GM18507 (cell line): ENCODE measurements at regions not wholly inside any gene's neighbourhood (a gene's known extent, or its start where the extent isn't known, plus 50 kb on each side); places are given as distances from the start of the nearest gene placed in this dataset.
"Not testable (repeated sequence)": the region's sequence is repeated elsewhere in the genome, so short reads cannot be mapped to it uniquely, and the experiment has no call there.

Experiments used
- DNase-seq: peaks from one replicate; pipeline ENCODE4 v3.0.0; 2011; ENCODE audit warnings: low read depth; ENCODE audit not compliant: insufficient read length; ENCODE audit errors: extremely low spot score
- FAIRE-seq: peaks from 2 replicates; lab custom pipeline; 2011; peaks lifted over from hg19 to GRCh38; lab: Jason Lieb, UNC

GRCh38 chr12:69167648-69168165, 71.7 kb upstream of the CPSF6 start:
- no peak for DNase-seq
- FAIRE-seq, result no peak

GRCh38 chr12:69168363-69168762, 71.0 kb upstream of the CPSF6 start:
- DNase-seq (no peak), FAIRE-seq (no peak)

- DNase-seq (no peak), FAIRE-seq (no peak)
Observed at GRCh38 chr12:69168828-69169227, 70.5 kb upstream of the CPSF6 start.

- DNase-seq (no peak), FAIRE-seq (no peak)
Observed at GRCh38 chr12:69170293-69170692, 69.1 kb upstream of the CPSF6 start.

GRCh38 chr12:69171881-69172280, 67.5 kb upstream of the CPSF6 start:
- FAIRE-seq (no peak), DNase-seq (no peak)

- DNase-seq, result no peak
- FAIRE-seq, result no peak
Observed at GRCh38 chr12:69172491-69172890, 66.9 kb upstream of the CPSF6 start.

- no peak for FAIRE-seq
Observed at GRCh38 chr12:69173368-69173767, 66.0 kb upstream of the CPSF6 start.

GRCh38 chr12:69179786-69180185, 59.6 kb upstream of the CPSF6 start:
- DNase-seq (no peak), FAIRE-seq (no peak)

More at GRCh38 chr12:69173368-69173767, 66.0 kb upstream of the CPSF6 start:
- no peak for DNase-seq

- DNase-seq, FAIRE-seq: not testable (repeated sequence)
Observed at GRCh38 chr12:69187572-69187971, 51.8 kb upstream of the CPSF6 start.

- DNase-seq (no peak), FAIRE-seq (no peak)
Observed at GRCh38 chr12:69189378-69189978, 49.9 kb upstream of the CPSF6 start.
